ENCODE measurements at regions not wholly inside any gene's neighbourhood (a gene's known extent, or its start where the extent isn't known, plus 50 kb on each side); places are given as distances from the start of the nearest gene placed in this dataset.

GRCh38 chr6:4313044-4313686 lies 177.8 kb upstream of the ECI2 start:
- no peak for DNase-seq

- DNase-seq: no peak
Measured at GRCh38 chr6:4311976-4312860, 176.8 kb upstream of the ECI2 start.

GRCh38 chr6:4309540-4309939 lies 174.2 kb upstream of the ECI2 start:
- DNase-seq: no peak

- DNase-seq: no peak
Measured at GRCh38 chr6:4308364-4308763, 173.0 kb upstream of the ECI2 start.

- DNase-seq: no peak
Measured at GRCh38 chr6:4304927-4305455, 169.6 kb upstream of the ECI2 start.

GRCh38 chr6:4303638-4304037 lies 168.3 kb upstream of the ECI2 start:
- DNase-seq: no peak

GRCh38 chr6:4302524-4302923 lies 167.1 kb upstream of the ECI2 start:
- no peak for DNase-seq

- no peak for DNase-seq
Measured at GRCh38 chr6:4301871-4302270, 166.5 kb upstream of the ECI2 start.

- DNase-seq: no peak
Measured at GRCh38 chr6:4300917-4301316, 165.5 kb upstream of the ECI2 start.

- no peak for DNase-seq
Measured at GRCh38 chr6:4299476-4299875, 164.1 kb upstream of the ECI2 start.

GRCh38 chr6:4297348-4297747 lies 162.0 kb upstream of the ECI2 start:
- DNase-seq: no peak

GRCh38 chr6:4296552-4296951 lies 161.2 kb upstream of the ECI2 start:
- no peak for DNase-seq

- DNase-seq: no peak
Measured at GRCh38 chr6:4295783-4296155, 160.4 kb upstream of the ECI2 start.

GRCh38 chr6:4295058-4295782 lies 159.8 kb upstream of the ECI2 start:
- DNase-seq: no peak

GRCh38 chr6:4294636-4295035 lies 159.3 kb upstream of the ECI2 start:
- DNase-seq: no peak

GRCh38 chr6:4291453-4292403 lies 156.4 kb upstream of the ECI2 start:
- no peak for DNase-seq

- DNase-seq: no peak
Measured at GRCh38 chr6:4289770-4290320, 154.5 kb upstream of the ECI2 start.

- no peak for DNase-seq
Measured at GRCh38 chr6:4287811-4288244, 152.5 kb upstream of the ECI2 start.

- DNase-seq: no peak
Measured at GRCh38 chr6:4287372-4287771, 152.0 kb upstream of the ECI2 start.

GRCh38 chr6:4282926-4283325 lies 147.6 kb upstream of the ECI2 start:
- no peak for DNase-seq

GRCh38 chr6:4281341-4282293 lies 146.2 kb upstream of the ECI2 start:
- DNase-seq: no peak
